GM21528 (cell line): ENCODE measurements at regions not wholly inside any gene's neighbourhood (a gene's known extent, or its start where the extent isn't known, plus 50 kb on each side); places are given as distances from the start of the nearest gene placed in this dataset.

Experiments
- ATAC-seq: cut with Tn5 transposase; IDR thresholded peaks from one replicate; pipeline ENCODE4 v1.9.1; 2021; ENCODE audit warnings: mild to moderate bottlenecking, moderate library complexity; ENCODE audit not compliant: unreplicated experiment, low FRiP score

DNA sequence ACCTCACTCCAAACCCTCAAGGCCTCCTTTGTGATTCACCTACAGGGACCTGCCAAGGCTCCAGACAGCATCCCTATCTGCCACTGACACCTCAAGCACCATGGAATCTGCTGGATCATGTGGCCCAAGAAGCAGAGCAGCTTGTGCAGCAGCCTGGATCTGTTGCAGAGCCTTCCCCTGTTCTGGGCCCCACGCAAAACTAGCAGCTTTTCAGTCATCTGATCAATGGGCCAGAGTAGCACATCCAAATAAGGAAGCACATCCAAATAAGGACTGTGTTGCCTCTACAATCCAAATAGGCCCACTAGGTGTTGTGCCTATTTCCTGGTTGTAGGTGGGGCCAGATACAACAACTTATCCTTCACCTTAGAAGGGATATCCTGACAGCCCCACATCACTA, 97.1 kb upstream of the GNAO1 start:
- no peak for ATAC-seq

DNA sequence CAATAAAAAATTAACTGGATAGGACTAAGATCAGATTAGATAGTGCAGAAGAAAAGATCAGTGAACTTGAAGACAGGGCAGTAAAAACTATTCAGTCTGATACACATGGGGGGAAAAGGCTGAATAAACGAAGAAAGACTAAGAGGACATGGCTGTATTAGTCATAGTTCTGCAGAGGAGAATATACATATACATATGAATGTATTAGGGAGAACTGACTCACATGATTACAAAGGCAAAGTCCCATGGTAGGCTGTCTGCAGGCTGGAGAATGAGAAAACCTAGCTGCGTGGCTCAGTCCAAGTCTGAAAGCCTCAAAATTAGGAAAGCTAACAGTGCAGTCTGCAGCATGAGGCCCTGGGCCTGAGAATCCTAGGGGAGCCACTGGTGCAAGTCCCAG, 98.2 kb upstream of the GNAO1 start:
- no peak for ATAC-seq

GRCh38 chr16:56090076-56090475, 101.2 kb upstream of the GNAO1 start:
- no peak for ATAC-seq

GRCh38 chr16:56087626-56088025, 103.7 kb upstream of the GNAO1 start:
- ATAC-seq: no peak

DNA sequence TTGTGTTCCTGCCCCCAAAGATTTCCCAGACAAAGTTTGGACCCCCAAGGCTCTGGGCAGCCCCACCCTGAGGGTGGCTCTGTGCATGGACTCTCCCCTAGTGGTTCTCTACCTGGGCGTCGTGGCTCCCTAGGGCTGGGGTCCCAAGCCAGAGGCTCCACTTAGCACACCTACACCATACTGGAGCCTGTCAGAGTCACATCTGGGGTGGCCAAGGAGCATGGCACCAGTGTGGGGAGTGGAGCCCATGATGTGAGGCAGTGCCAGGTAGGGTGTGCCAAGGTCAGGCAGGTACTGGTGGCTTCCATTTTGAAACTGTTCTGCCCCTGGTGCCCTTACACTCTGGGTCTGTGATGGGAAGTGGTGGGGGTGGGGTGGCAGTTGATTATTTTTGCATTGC, 109.9 kb upstream of the GNAO1 start:
- ATAC-seq: no peak

GRCh38 chr16:56075732-56076388, 115.4 kb upstream of the GNAO1 start:
- ATAC-seq: no peak

GRCh38 chr16:56073508-56073907, 117.8 kb upstream of the GNAO1 start:
- ATAC-seq: no peak

- no peak for ATAC-seq
Observed at GRCh38 chr16:56072096-56072495, 119.2 kb upstream of the GNAO1 start.

- no peak for ATAC-seq
Observed at GRCh38 chr16:56068816-56069215, 122.5 kb upstream of the GNAO1 start.

DNA sequence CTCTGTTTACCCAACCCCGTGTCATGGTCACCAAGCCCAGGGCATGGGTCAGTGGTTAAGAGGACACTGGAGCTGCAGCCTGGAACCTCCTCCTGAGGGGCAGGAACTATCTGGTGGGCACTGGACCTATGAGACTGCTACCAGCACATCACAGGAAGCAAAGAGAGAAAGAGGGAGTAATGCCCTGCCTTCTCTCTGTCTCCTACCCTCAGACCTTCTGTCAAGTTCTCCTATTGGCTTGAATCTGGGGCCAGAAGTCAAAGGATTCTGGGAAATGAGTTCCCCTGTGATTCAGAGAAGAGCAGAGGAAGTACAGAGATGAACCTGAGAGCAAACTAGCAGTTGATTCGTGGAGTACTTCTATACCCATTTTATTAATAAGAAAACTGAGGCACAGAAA, 123.0 kb upstream of the GNAO1 start:
- no peak for ATAC-seq

DNA sequence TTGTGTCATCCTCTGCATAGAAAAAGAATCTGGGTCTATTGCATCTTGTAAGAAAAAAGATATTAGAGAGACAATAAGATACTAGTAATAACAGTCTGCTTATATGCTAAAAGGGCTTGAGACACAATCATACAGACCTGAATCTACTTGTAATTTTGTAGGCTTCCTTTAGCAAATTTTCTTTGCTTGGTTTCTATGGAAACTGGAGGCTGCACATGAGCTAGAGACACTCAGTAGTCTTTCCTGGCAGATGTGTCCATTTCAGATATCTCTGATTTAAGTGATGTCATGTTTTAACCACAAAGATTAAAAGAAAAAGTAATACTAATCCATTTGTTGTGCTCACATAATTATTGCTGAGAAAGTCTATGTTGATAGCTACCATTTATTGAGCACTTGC, 123.9 kb upstream of the GNAO1 start:
- no peak for ATAC-seq

GRCh38 chr16:56066617-56067016, 124.7 kb upstream of the GNAO1 start:
- no peak for ATAC-seq

DNA sequence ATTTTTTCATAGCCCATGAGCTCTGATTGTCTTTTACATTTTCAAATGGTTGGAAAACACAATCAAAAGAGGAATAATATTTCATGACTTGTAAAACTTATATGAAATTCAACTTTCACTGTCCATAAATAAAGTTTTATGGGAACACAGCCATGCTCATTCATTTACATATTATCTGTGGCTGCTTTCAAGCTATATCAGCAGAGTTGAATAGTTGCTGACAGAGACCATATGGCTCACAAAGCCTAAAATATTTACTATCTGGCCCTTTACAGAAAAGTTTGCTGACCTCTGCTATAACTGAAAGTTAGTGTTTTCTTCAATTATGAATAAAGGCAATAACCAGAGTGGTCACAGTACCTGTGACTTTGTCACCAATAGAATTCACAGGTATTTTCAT, 128.2 kb upstream of the GNAO1 start:
- no peak for ATAC-seq

GRCh38 chr16:56057151-56057550, 134.1 kb upstream of the GNAO1 start:
- no peak for ATAC-seq

GRCh38 chr16:56050916-56051315, 140.4 kb upstream of the GNAO1 start:
- ATAC-seq: no peak

GRCh38 chr16:56048425-56049105, 142.7 kb upstream of the GNAO1 start:
- ATAC-seq: peak; percentile 94

GRCh38 chr16:56047307-56048234, 143.7 kb upstream of the GNAO1 start:
- ATAC-seq: no peak

DNA sequence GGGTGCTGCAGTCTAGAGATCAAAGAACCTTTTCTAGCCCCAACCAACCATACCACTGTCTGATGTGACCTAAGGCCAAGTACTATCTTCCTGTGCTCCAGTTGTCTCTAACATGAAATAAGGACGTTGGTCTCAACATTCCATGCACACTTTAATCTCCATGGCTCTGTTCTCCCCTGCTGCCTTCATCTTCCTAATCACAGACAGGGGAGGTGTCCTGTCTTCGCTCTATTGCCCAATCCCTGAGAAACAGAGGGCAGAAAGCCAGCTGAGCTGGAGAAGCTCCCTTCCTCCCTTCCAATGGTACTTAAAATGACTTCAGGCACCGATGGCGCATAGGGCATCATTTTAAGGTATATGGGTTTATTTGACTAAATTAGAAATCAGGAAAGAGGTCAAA, 148.9 kb upstream of the GNAO1 start:
- no peak for ATAC-seq

DNA sequence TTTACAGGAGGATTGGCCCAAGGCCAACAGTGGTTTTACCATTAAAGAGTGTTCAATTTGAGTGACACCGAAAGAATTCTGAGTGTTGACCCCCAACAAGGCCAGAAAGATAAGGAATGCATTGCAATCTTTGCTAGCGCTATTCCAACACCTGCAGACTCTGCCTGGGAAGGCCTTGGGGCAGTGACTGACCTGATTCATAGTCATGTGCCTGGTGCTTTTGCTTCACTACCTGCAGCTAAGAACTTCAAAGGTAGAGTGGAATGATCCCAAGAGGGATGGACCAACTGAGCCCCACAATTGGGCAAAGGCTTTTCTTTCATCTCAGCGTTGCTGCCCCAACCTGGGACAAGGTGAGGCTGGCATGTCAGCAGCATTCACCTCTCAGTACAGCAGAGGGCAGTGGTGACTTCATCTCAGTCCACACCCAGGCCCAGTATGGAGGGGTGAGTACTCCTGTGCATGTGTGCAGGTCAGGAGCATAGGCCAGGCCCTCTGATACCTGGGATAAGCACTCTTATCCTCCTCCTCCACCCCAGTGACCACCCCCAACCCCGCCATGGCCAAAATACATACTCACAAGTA, 149.6 kb upstream of the GNAO1 start:
- ATAC-seq: no peak

- no peak for ATAC-seq
Observed at GRCh38 chr16:56038564-56039098, 152.7 kb upstream of the GNAO1 start.

DNA sequence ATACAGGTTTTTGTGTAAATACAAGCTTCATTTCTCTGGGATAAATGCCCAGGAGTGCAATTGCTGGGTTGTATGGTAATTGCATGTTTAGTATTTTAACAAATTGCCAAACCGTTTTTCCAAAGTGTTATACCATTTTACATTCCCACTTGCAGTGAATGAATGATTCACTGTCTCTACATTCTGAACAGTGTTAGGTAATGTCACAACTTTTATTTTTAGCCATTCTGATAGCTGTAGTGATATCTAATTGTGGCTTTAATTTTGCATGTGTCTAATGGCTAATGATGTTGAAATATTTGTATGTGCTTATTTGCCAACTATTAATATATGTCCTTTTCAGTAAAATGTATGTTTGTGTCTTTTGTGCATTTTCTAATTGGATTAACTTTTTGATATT, 156.9 kb upstream of the CES5A start:
- no peak for ATAC-seq
